ENCODE measurements at regions not wholly inside any gene's neighbourhood (a gene's known extent, or its start where the extent isn't known, plus 50 kb on each side); places are given as distances from the start of the nearest gene placed in this dataset.

- no peak for DNase-seq (ENCODE audit: low spot score)
- in situ Hi-C loops (cut with MboI; ENCODE audit: low sequenced_read_pairs, unreplicated experiment): no loop called here
- TF ChIP-seq CTCF (IDR thresholded peaks at IDR 0.05; ENCODE audit: borderline replicate concordance, control extremely low read depth, extremely low read depth, insufficient read depth, missing control alignments): no peak
These were observed 122.3 kb upstream of the UGT8 start for GRCh38 chr4:114476310-114476709.

- DNase-seq (ENCODE audit: low spot score): no peak
- in situ Hi-C loops (cut with MboI; ENCODE audit: low sequenced_read_pairs, unreplicated experiment): no loop called here
These were observed 119.0 kb upstream of the UGT8 start for GRCh38 chr4:114479595-114479994.

GRCh38 chr4:114481856-114482255 lies 116.8 kb upstream of the UGT8 start:
- no peak for TF ChIP-seq CTCF (IDR thresholded peaks at IDR 0.05; ENCODE audit: borderline replicate concordance, control extremely low read depth, extremely low read depth, insufficient read depth, missing control alignments)
- no peak for DNase-seq (ENCODE audit: low spot score)
- in situ Hi-C loops (cut with MboI; ENCODE audit: low sequenced_read_pairs, unreplicated experiment): no loop called here

More at GRCh38 chr4:114479595-114479994, 119.0 kb upstream of the UGT8 start:
- TF ChIP-seq CTCF (IDR thresholded peaks at IDR 0.05; ENCODE audit: borderline replicate concordance, control extremely low read depth, extremely low read depth, insufficient read depth, missing control alignments): no peak

- DNase-seq (ENCODE audit: low spot score): no peak
- TF ChIP-seq CTCF (IDR thresholded peaks at IDR 0.05; ENCODE audit: borderline replicate concordance, control extremely low read depth, extremely low read depth, insufficient read depth, missing control alignments): no peak
- in situ Hi-C loops (cut with MboI; ENCODE audit: low sequenced_read_pairs, unreplicated experiment): no loop called here
These were observed 111.5 kb upstream of the UGT8 start for GRCh38 chr4:114487101-114487500.

- in situ Hi-C loops (cut with MboI; ENCODE audit: low sequenced_read_pairs, unreplicated experiment): no loop called here
- DNase-seq (ENCODE audit: low spot score): no peak
- no peak for TF ChIP-seq CTCF (IDR thresholded peaks at IDR 0.05; ENCODE audit: borderline replicate concordance, control extremely low read depth, extremely low read depth, insufficient read depth, missing control alignments)
These were observed 110.2 kb upstream of the UGT8 start for GRCh38 chr4:114488301-114488982.

GRCh38 chr4:114494246-114494803 lies 104.3 kb upstream of the UGT8 start:
- no peak for TF ChIP-seq CTCF (IDR thresholded peaks at IDR 0.05; ENCODE audit: borderline replicate concordance, control extremely low read depth, extremely low read depth, insufficient read depth, missing control alignments)
- in situ Hi-C loops (cut with MboI; ENCODE audit: low sequenced_read_pairs, unreplicated experiment): no loop called here
- no peak for DNase-seq (ENCODE audit: low spot score)

Data from GM13976 (cell line).